GM23338 (cell line): ENCODE measurements at regions not wholly inside any gene's neighbourhood (a gene's known extent, or its start where the extent isn't known, plus 50 kb on each side); places are given as distances from the start of the nearest gene placed in this dataset.

Experiments
- ATAC-seq: fragments of 200-7000 bp; cut with Tn5 transposase; 3 replicates; pipeline ENCODE4 v1.9.1; 2020
- DNase-seq: peaks from one replicate; pipeline ENCODE4 v3.0.0-alpha.2; 2015; ENCODE audit warnings: low spot score
- H2AFZ ChIP-seq: fragments of 200-600 bp; sonication (generic); 2 replicates; pipeline ENCODE4 v1.8.0; 2016; ENCODE audit warnings: antibody characterized with exemption, mild to moderate bottlenecking, moderate library complexity
- H3F3A ChIP-seq: fragments of 200-600 bp; sonication (generic); replicated peaks from 2 replicates; pipeline ENCODE4 v1.8.0; 2017; ENCODE audit warnings: antibody characterized with exemption, mixed run types, low read depth
- H3K27ac ChIP-seq: fragments of 200-600 bp; sonication (generic); 2 replicates; pipeline ENCODE4 v1.6.1; 2016; ENCODE audit warnings: low read depth
- H3K27me3 ChIP-seq: fragments of 200-600 bp; sonication (generic); 2 replicates; pipeline ENCODE4 v1.8.0; 2016; ENCODE audit warnings: mild to moderate bottlenecking, mixed run types, moderate library complexity; ENCODE audit not compliant: insufficient read depth
- H3K36me3 ChIP-seq: fragments of 200-600 bp; sonication (generic); 2 replicates; pipeline ENCODE4 v1.8.0; 2016; ENCODE audit warnings: mild to moderate bottlenecking; ENCODE audit not compliant: insufficient read depth
- H3K4me1 ChIP-seq: fragments of 200-600 bp; sonication (generic); 2 replicates; pipeline ENCODE4 v1.8.0; 2016; ENCODE audit warnings: mild to moderate bottlenecking, moderate library complexity; ENCODE audit not compliant: insufficient read depth
- H3K4me2 ChIP-seq: fragments of 200-600 bp; sonication (generic); 2 replicates; pipeline ENCODE4 v1.7.1; 2017; ENCODE audit warnings: mixed run types
- H3K4me3 ChIP-seq: fragments of 200-600 bp; sonication (generic); 2 replicates; pipeline ENCODE4 v1.6.1; 2016; ENCODE audit warnings: mixed run types
- H3K79me2 ChIP-seq: fragments of 200-600 bp; sonication (generic); replicated peaks from 2 replicates; pipeline ENCODE4 v1.8.0; 2017; ENCODE audit warnings: mild to moderate bottlenecking; ENCODE audit not compliant: insufficient read depth
- H3K9me2 ChIP-seq: fragments of 200-600 bp; sonication (generic); 2 replicates; pipeline ENCODE4 v1.8.0; 2017; ENCODE audit not compliant: insufficient read depth
- H4K20me1 ChIP-seq: fragments of 200-600 bp; sonication (generic); replicated peaks from 2 replicates; pipeline ENCODE4 v1.8.0; 2017; ENCODE audit warnings: mild to moderate bottlenecking; ENCODE audit not compliant: insufficient read depth
- H3K27ac Mint-ChIP-seq: 2 replicates; pipeline ENCODE4 v1.8.0; 2020; ENCODE audit warnings: inconsistent platforms, mild to moderate bottlenecking, moderate library complexity, mixed read lengths
- H3K27me3 Mint-ChIP-seq: 3 replicates; pipeline ENCODE4 v1.8.0; 2022; ENCODE audit warnings: low read depth, mild to moderate bottlenecking, moderate library complexity, mixed read lengths, inconsistent platforms; ENCODE audit not compliant: insufficient read depth, poor library complexity
- H3K36me3 Mint-ChIP-seq: 3 replicates; pipeline ENCODE4 v1.8.0; 2021; ENCODE audit warnings: low read depth, mild to moderate bottlenecking, inconsistent platforms, moderate library complexity, mixed read lengths
- H3K4me1 Mint-ChIP-seq: 3 replicates; pipeline ENCODE4 v1.8.0; 2020; ENCODE audit warnings: mild to moderate bottlenecking, inconsistent platforms, mixed read lengths
- H3K4me3 Mint-ChIP-seq: 3 replicates; pipeline ENCODE4 v1.8.0; 2021; ENCODE audit warnings: moderate library complexity, mild to moderate bottlenecking, inconsistent platforms, mixed read lengths
- H3K9me3 Mint-ChIP-seq: 3 replicates; pipeline ENCODE4 v1.8.0; 2020; ENCODE audit warnings: moderate library complexity, mild to moderate bottlenecking, inconsistent platforms, mixed read lengths
- CREB1 ChIP-seq: fragments of 250-450 bp; sonication (Bioruptor Pico); IDR thresholded peaks from 2 replicates; pipeline ENCODE4 v1.5.0; 2020; ENCODE audit warnings: low read depth, mild to moderate bottlenecking, moderate library complexity
- EZH2 ChIP-seq: fragments of 200-600 bp; sonication (generic); IDR thresholded peaks from one replicate; pipeline ENCODE4 v1.8.0; 2017; ENCODE audit warnings: antibody characterized with exemption, mild to moderate bottlenecking, low read depth; ENCODE audit not compliant: unreplicated experiment
- EZH2phosphoT487 ChIP-seq: fragments of 200-600 bp; sonication (generic); IDR thresholded peaks from one replicate; pipeline ENCODE4 v1.8.1; 2018; ENCODE audit warnings: antibody characterized with exemption; ENCODE audit not compliant: unreplicated experiment
- JUNB ChIP-seq: IDR thresholded peaks from one replicate; pipeline ENCODE4 v1.6.1; 2016; ENCODE audit warnings: antibody characterized with exemption; ENCODE audit not compliant: unreplicated experiment
- NANOG ChIP-seq: IDR thresholded peaks from 2 replicates; pipeline ENCODE4 v1.6.1; 2016; ENCODE audit warnings: antibody characterized with exemption, borderline replicate concordance
- POLR2AphosphoS5 ChIP-seq: IDR thresholded peaks from 2 replicates; pipeline ENCODE4 v1.6.1; 2016; ENCODE audit warnings: antibody characterized with exemption, low read depth
- REST ChIP-seq: IDR thresholded peaks from one replicate; pipeline ENCODE4 v1.6.1; 2018; ENCODE audit warnings: antibody characterized with exemption; ENCODE audit not compliant: unreplicated experiment
- STAT1 ChIP-seq: IDR thresholded peaks from one replicate; pipeline ENCODE4 v1.6.1; 2016; ENCODE audit warnings: antibody characterized with exemption; ENCODE audit not compliant: unreplicated experiment
- ZNF114 ChIP-seq: fragments of 250-450 bp; sonication (Bioruptor Pico); IDR thresholded peaks from 2 replicates; pipeline ENCODE4 v1.5.0; 2020; ENCODE audit warnings: mild to moderate bottlenecking, moderate library complexity
- ZNF331 ChIP-seq: fragments of 250-450 bp; sonication (Bioruptor Pico); IDR thresholded peaks from 2 replicates; pipeline ENCODE4 v1.5.0; 2020; ENCODE audit warnings: low read depth, mild to moderate bottlenecking, moderate library complexity
- TF ChIP-seq, protein P1 (sequence below): IDR thresholded peaks from 2 replicates; pipeline ENCODE4 v1.6.1; 2016; ENCODE audit warnings: antibody characterized with exemption
- TF ChIP-seq, protein P2 (sequence below), 2 experiments: fragments of 200-600 bp in 1 of 2; sonication (generic) in 1 of 2; conservative IDR thresholded peaks; 2 replicates each; pipeline versions ENCODE4 v1.5.1 to v1.6.1; 2016 to 2017; ENCODE audit warnings: antibody characterized with exemption in 2 of 2, low read depth in 2 of 2, mild to moderate bottlenecking in 2 of 2, moderate library complexity in 1 of 2
- TF ChIP-seq, protein P3 (sequence below): fragments of 250-450 bp; sonication (Bioruptor Pico); IDR thresholded peaks from 2 replicates; pipeline ENCODE4 v1.5.0; 2020; ENCODE audit warnings: mild to moderate bottlenecking, moderate library complexity

- Histone ChIP-seq H3K4me1 (no peaks in the 10 kb centered on the region), H4K20me1 (no peaks in the 10 kb centered on the region), H3K4me2 (no peak overlapping the region), H3F3A (no peaks in the 10 kb centered on the region), H3K79me2 (no peaks in the 10 kb centered on the region), H3K4me3 (no peak overlapping the region), H3K27ac (no peak overlapping the region), H3K27me3 (no peaks in the 10 kb centered on the region), H3K9me2 (no peaks in the 10 kb centered on the region), H3K36me3 (no peaks in the 10 kb centered on the region), H2AFZ (no peak overlapping the region)
- Mint-ChIP-seq H3K4me1 (no peaks in the 10 kb centered on the region), H3K27ac (no peak overlapping the region), H3K36me3 (peaks cover 3% of the 10 kb centered on the region; the same call in 1 of the 3 replicates), H3K4me3 (no peak overlapping the region), H3K9me3 (peaks cover 4% of the 10 kb centered on the region; the same call in 2 of the 3 replicates), H3K27me3 (no peaks in the 10 kb centered on the region)
- ATAC-seq (no peak), DNase-seq (no peak)
- TF ChIP-seq EZH2: no peak
- no peak for TF ChIP-seq NANOG
- no peak for TF ChIP-seq CREB1 (CRISPR knock-in tag)
- TF ChIP-seq POLR2AphosphoS5: no peak
- TF ChIP-seq, protein P1, sequence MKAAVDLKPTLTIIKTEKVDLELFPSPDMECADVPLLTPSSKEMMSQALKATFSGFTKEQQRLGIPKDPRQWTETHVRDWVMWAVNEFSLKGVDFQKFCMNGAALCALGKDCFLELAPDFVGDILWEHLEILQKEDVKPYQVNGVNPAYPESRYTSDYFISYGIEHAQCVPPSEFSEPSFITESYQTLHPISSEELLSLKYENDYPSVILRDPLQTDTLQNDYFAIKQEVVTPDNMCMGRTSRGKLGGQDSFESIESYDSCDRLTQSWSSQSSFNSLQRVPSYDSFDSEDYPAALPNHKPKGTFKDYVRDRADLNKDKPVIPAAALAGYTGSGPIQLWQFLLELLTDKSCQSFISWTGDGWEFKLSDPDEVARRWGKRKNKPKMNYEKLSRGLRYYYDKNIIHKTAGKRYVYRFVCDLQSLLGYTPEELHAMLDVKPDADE: no peak
- TF ChIP-seq, protein P2, sequence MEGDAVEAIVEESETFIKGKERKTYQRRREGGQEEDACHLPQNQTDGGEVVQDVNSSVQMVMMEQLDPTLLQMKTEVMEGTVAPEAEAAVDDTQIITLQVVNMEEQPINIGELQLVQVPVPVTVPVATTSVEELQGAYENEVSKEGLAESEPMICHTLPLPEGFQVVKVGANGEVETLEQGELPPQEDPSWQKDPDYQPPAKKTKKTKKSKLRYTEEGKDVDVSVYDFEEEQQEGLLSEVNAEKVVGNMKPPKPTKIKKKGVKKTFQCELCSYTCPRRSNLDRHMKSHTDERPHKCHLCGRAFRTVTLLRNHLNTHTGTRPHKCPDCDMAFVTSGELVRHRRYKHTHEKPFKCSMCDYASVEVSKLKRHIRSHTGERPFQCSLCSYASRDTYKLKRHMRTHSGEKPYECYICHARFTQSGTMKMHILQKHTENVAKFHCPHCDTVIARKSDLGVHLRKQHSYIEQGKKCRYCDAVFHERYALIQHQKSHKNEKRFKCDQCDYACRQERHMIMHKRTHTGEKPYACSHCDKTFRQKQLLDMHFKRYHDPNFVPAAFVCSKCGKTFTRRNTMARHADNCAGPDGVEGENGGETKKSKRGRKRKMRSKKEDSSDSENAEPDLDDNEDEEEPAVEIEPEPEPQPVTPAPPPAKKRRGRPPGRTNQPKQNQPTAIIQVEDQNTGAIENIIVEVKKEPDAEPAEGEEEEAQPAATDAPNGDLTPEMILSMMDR (conservative IDR thresholded peaks at IDR 0.05; ENCODE audit: low read depth in 2 of 2): no peak
- no peak for TF ChIP-seq REST
- TF ChIP-seq ZNF114 (CRISPR knock-in tag): no peak
- no peak for TF ChIP-seq STAT1
- TF ChIP-seq, protein P3, sequence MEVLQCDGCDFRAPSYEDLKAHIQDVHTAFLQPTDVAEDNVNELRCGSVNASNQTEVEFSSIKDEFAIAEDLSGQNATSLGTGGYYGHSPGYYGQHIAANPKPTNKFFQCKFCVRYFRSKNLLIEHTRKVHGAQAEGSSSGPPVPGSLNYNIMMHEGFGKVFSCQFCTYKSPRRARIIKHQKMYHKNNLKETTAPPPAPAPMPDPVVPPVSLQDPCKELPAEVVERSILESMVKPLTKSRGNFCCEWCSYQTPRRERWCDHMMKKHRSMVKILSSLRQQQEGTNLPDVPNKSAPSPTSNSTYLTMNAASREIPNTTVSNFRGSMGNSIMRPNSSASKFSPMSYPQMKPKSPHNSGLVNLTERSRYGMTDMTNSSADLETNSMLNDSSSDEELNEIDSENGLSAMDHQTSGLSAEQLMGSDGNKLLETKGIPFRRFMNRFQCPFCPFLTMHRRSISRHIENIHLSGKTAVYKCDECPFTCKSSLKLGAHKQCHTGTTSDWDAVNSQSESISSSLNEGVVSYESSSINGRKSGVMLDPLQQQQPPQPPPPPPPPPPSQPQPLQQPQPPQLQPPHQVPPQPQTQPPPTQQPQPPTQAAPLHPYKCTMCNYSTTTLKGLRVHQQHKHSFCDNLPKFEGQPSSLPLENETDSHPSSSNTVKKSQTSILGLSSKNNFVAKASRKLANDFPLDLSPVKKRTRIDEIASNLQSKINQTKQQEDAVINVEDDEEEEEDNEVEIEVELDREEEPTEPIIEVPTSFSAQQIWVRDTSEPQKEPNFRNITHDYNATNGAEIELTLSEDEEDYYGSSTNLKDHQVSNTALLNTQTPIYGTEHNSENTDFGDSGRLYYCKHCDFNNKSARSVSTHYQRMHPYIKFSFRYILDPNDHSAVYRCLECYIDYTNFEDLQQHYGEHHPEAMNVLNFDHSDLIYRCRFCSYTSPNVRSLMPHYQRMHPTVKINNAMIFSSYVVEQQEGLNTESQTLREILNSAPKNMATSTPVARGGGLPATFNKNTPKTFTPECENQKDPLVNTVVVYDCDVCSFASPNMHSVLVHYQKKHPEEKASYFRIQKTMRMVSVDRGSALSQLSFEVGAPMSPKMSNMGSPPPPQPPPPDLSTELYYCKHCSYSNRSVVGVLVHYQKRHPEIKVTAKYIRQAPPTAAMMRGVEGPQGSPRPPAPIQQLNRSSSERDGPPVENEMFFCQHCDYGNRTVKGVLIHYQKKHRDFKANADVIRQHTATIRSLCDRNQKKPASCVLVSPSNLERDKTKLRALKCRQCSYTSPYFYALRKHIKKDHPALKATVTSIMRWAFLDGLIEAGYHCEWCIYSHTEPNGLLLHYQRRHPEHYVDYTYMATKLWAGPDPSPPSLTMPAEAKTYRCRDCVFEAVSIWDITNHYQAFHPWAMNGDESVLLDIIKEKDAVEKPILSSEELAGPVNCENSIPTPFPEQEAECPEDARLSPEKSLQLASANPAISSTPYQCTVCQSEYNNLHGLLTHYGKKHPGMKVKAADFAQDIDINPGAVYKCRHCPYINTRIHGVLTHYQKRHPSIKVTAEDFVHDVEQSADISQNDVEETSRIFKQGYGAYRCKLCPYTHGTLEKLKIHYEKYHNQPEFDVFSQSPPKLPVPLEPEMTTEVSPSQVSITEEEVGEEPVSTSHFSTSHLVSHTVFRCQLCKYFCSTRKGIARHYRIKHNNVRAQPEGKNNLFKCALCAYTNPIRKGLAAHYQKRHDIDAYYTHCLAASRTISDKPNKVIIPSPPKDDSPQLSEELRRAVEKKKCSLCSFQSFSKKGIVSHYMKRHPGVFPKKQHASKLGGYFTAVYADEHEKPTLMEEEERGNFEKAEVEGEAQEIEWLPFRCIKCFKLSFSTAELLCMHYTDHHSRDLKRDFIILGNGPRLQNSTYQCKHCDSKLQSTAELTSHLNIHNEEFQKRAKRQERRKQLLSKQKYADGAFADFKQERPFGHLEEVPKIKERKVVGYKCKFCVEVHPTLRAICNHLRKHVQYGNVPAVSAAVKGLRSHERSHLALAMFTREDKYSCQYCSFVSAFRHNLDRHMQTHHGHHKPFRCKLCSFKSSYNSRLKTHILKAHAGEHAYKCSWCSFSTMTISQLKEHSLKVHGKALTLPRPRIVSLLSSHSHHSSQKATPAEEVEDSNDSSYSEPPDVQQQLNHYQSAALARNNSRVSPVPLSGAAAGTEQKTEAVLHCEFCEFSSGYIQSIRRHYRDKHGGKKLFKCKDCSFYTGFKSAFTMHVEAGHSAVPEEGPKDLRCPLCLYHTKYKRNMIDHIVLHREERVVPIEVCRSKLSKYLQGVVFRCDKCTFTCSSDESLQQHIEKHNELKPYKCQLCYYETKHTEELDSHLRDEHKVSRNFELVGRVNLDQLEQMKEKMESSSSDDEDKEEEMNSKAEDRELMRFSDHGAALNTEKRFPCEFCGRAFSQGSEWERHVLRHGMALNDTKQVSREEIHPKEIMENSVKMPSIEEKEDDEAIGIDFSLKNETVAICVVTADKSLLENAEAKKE (CRISPR knock-in tag): no peak
- TF ChIP-seq JUNB: no peak
- TF ChIP-seq EZH2phosphoT487: no peak
- TF ChIP-seq ZNF331 (CRISPR knock-in tag): no peak
Observed at GRCh38 chr13:87169337-87169736, 501.8 kb upstream of the SLITRK5 start.
